ENCODE measurements at regions not wholly inside any gene's neighbourhood (a gene's known extent, or its start where the extent isn't known, plus 50 kb on each side); places are given as distances from the start of the nearest gene placed in this dataset.

- no peak for TF ChIP-seq TAF1 (IDR thresholded peaks at IDR 0.05; ENCODE audit: borderline replicate concordance, insufficient read depth, low read length)
- TF ChIP-seq REST (IDR thresholded peaks at IDR 0.05; ENCODE audit: insufficient read depth in 1 of 2, low read depth in 2 of 2, low read length in 2 of 2) = no peak
- TF ChIP-seq SIN3A (IDR thresholded peaks at IDR 0.05; ENCODE audit: borderline replicate concordance, insufficient read depth, low read length) = no peak
- no peak for TF ChIP-seq FOXP2 (optimal IDR thresholded peaks at IDR 0.05; ENCODE audit: borderline replicate concordance, extremely low read depth, extremely low read length, insufficient read depth)
- TF ChIP-seq POLR2AphosphoS5 (IDR thresholded peaks at IDR 0.05; ENCODE audit: low read depth, low read length) = no peak
Measured at GRCh38 chr2:207446653-207447052, 83.1 kb upstream of the CREB1 start.

- no peak for TF ChIP-seq POLR2AphosphoS5 (IDR thresholded peaks at IDR 0.05; ENCODE audit: low read depth, low read length)
- TF ChIP-seq SIN3A (IDR thresholded peaks at IDR 0.05; ENCODE audit: borderline replicate concordance, insufficient read depth, low read length) = no peak
- TF ChIP-seq FOXP2 (optimal IDR thresholded peaks at IDR 0.05; ENCODE audit: borderline replicate concordance, extremely low read depth, extremely low read length, insufficient read depth) = no peak
Measured at GRCh38 chr2:207448006-207448405, 81.8 kb upstream of the CREB1 start.

GRCh38 chr2:207449642-207450165 lies 80.1 kb upstream of the CREB1 start:
- TF ChIP-seq REST (IDR thresholded peaks at IDR 0.05; ENCODE audit: insufficient read depth in 1 of 2, low read depth in 2 of 2, low read length in 2 of 2) (no peak), SIN3A (IDR thresholded peaks at IDR 0.05; ENCODE audit: borderline replicate concordance, insufficient read depth, low read length) (no peak), POLR2AphosphoS5 (IDR thresholded peaks at IDR 0.05; ENCODE audit: low read depth, low read length) (no peak), FOXP2 (optimal IDR thresholded peaks at IDR 0.05; ENCODE audit: borderline replicate concordance, extremely low read depth, extremely low read length, insufficient read depth) (no peak), TAF1 (IDR thresholded peaks at IDR 0.05; ENCODE audit: borderline replicate concordance, insufficient read depth, low read length) (no peak)

- TF ChIP-seq SIN3A (IDR thresholded peaks at IDR 0.05; ENCODE audit: borderline replicate concordance, insufficient read depth, low read length) (no peak), POLR2AphosphoS5 (IDR thresholded peaks at IDR 0.05; ENCODE audit: low read depth, low read length) (no peak), REST (IDR thresholded peaks at IDR 0.05; ENCODE audit: insufficient read depth in 1 of 2, low read depth in 2 of 2, low read length in 2 of 2) (no peak), TAF1 (IDR thresholded peaks at IDR 0.05; ENCODE audit: borderline replicate concordance, insufficient read depth, low read length) (no peak), FOXP2 (optimal IDR thresholded peaks at IDR 0.05; ENCODE audit: borderline replicate concordance, extremely low read depth, extremely low read length, insufficient read depth) (no peak)
Measured at GRCh38 chr2:207450186-207450585, 79.6 kb upstream of the CREB1 start.

GRCh38 chr2:207458582-207458981 lies 71.2 kb upstream of the CREB1 start:
- TF ChIP-seq TAF1 (IDR thresholded peaks at IDR 0.05; ENCODE audit: borderline replicate concordance, insufficient read depth, low read length) (no peak), SIN3A (IDR thresholded peaks at IDR 0.05; ENCODE audit: borderline replicate concordance, insufficient read depth, low read length) (no peak), POLR2AphosphoS5 (IDR thresholded peaks at IDR 0.05; ENCODE audit: low read depth, low read length) (no peak), REST (IDR thresholded peaks at IDR 0.05; ENCODE audit: insufficient read depth in 1 of 2, low read depth in 2 of 2, low read length in 2 of 2) (no peak), FOXP2 (optimal IDR thresholded peaks at IDR 0.05; ENCODE audit: borderline replicate concordance, extremely low read depth, extremely low read length, insufficient read depth) (no peak)
